ENCODE measurements at regions not wholly inside any gene's neighbourhood (a gene's known extent, or its start where the extent isn't known, plus 50 kb on each side); places are given as distances from the start of the nearest gene placed in this dataset.
A peak's percentile ranks its signal among the peaks of the same experiment; 100 is the strongest.

DNA sequence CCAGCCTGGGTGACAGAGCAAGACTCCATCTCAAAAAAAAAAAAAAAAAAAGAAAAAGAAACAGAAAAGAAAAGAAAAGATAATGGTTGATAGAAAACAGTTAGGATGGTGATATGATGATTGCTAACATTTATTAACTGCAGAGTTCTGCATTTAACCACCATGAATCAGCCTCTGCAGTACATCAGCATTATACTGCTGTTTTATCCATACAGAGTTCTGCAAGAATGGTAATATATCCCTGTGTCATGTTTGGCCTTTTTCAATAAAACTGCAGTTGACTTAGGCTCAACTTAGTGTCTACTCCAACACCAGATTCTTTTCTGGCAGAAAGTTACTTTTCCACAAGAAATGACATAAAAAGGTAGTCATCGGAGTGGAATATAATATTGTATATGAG lies 62.6 kb downstream of the DUSP6 start:
- Mint-ChIP-seq H3K36me3 (ENCODE audit: low read depth) (peaks cover 2% of the 10 kb centered on the region), H3K9me3 (peaks cover 3% of the 10 kb centered on the region), H3K4me3 (no peak overlapping the region), H3K4me1 (peaks cover 2% of the 10 kb centered on the region), H3K27ac (no peak overlapping the region), H3K27me3 (no peaks in the 10 kb centered on the region)
- CTCF ChIA-PET = interaction anchor here (2.6 kb wide), 1 partner anchor 9 kb away, joined by 6 read pairs; no protein-coding TSS in a partner anchor
- POLR2A ChIA-PET = no interaction called here
- DNase-seq = no peak

DNA sequence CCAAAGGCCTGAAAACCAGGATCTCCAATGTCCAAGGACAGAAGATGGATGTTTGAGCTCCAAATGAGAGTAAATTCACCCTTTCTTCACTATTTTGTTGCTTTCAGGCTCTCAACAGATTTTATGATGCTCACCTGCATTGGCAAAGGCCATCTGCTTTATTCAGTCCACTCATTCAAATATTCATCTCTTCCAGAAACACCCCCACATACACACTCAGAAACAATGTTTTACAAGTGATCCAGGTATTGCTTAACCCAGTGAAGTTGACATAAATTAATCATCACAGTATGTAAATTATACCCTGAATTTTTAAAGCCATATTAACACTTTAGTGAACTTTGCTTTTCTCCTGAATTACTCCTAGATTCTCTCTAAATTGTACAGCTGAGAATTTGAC lies 63.3 kb downstream of the DUSP6 start:
- no peak for DNase-seq
- Mint-ChIP-seq H3K27me3 (no peaks in the 10 kb centered on the region), H3K27ac (no peak overlapping the region), H3K9me3 (peaks cover 3% of the 10 kb centered on the region), H3K4me3 (no peak overlapping the region), H3K4me1 (peaks cover 2% of the 10 kb centered on the region), H3K36me3 (ENCODE audit: low read depth) (peaks cover 2% of the 10 kb centered on the region)
- POLR2A ChIA-PET = interaction anchor here (0.7 kb wide), 1 partner anchor 198 kb away, joined by 3 read pairs; no protein-coding TSS in a partner anchor
- CTCF ChIA-PET = interaction anchor here (0.8 to 2.6 kb wide), 4 partner anchors 8 to 177 kb away, joined by 3 to 6 read pairs (median 3); no protein-coding TSS in a partner anchor

DNA sequence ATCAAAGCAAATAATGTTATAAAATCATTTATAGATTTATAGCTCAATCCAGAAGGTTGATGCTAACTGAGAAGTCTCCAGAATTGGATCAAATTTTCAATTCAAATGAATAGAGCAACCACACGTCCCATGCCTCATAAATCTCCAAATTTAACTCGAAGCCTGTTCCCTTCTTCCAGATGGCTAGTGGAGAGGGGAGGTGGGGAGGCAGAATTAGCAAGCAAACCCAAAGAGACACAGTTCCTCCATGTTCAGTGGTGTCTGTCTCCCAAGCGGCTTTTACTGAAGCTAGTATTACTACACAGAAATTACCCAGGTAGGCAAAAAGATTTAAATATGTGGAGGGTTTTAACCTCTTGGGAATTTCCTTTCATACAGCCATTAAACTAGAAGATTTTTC lies 65.8 kb downstream of the DUSP6 start:
- POLR2A ChIA-PET = no interaction called here
- Mint-ChIP-seq H3K4me3 (no peak overlapping the region), H3K27ac (no peak overlapping the region), H3K27me3 (no peaks in the 10 kb centered on the region), H3K36me3 (ENCODE audit: low read depth) (peaks cover 5% of the 10 kb centered on the region), H3K9me3 (peaks cover 8% of the 10 kb centered on the region), H3K4me1 (peaks cover 16% of the 10 kb centered on the region)
- CTCF ChIA-PET = interaction anchor here (0.6 kb wide), 1 partner anchor 228 kb away, joined by 3 read pairs; no protein-coding TSS in a partner anchor
- no peak for DNase-seq

DNA sequence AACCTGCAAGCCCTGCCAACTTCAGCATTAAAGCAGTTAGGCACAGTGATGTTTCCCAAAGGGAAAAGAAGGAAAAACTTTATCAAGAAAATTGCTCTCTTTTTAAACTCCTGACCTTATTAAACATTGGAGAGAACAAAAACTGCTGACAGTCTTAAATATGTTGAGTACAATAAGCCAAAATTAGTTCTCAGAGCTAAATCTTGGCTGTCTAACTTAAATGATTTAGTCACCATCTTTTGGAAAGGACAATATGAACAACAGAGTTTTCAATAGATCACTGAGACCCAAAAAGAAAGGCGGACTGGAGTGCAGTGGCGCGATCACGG lies 70.8 kb downstream of the DUSP6 start:
- H3K27ac Mint-ChIP-seq = peak overlapping the region; percentile 84
- peaks cover 22% of the 10 kb centered on the region for H3K9me3 Mint-ChIP-seq
- ChIA-PET POLR2A (no interaction called here), CTCF (interaction anchor here (1.0 to 1.5 kb wide), 3 partner anchors 9 to 13 kb away, joined by 3 read pairs; no protein-coding TSS in a partner anchor)
- no peaks in the 10 kb centered on the region for H3K27me3 Mint-ChIP-seq
- no peak overlapping the region for H3K4me3 Mint-ChIP-seq
- peaks cover 45% of the 10 kb centered on the region for H3K4me1 Mint-ChIP-seq
- DNase-seq = no peak
- H3K36me3 Mint-ChIP-seq (ENCODE audit: low read depth) = peaks cover 14% of the 10 kb centered on the region

DNA sequence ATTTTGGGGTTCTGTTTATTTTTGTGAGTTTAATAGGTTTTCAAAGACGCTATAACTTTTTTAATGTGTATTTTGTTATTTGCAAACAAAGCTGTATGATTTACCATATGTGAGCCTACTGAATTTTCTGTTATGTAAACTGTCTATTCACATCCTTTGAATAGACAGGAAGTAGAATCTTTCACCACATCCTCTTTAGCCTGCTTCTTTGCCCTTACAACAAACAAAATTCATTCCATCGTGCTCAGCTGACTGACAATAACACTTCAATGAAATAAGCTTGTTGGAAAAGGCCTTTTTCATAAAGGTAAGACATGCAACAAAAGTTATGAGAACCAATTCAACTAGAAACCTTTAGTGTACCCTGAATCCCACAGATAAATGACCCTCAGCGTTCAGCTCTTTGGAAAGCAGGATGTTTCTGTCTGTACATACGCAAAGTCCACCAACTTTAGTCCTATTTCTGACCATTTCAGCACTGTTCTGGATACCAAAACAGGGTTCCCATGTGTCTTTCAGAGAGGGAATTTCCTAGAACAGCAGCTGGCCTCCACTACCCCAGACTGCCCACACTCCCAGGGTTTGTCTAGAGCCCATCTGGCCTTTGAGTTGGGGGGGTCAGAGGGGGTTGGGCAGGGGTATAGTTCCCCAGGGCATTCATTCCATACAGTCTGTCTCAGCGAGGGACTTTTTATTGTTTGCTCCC lies 71.3 kb downstream of the DUSP6 start:
- ChIA-PET POLR2A (no interaction called here), CTCF (interaction anchor here (0.8 to 1.5 kb wide), 4 partner anchors 9 to 12 kb away, joined by 3 to 6 read pairs (median 3); no protein-coding TSS in a partner anchor)
- Mint-ChIP-seq H3K9me3 (peaks cover 22% of the 10 kb centered on the region), H3K36me3 (ENCODE audit: low read depth) (peaks cover 14% of the 10 kb centered on the region), H3K4me3 (peak overlapping the region; percentile 37), H3K4me1 (peaks cover 45% of the 10 kb centered on the region), H3K27me3 (no peaks in the 10 kb centered on the region), H3K27ac (peak overlapping the region; percentile 84)
- peak; percentile 33 for DNase-seq

DNA sequence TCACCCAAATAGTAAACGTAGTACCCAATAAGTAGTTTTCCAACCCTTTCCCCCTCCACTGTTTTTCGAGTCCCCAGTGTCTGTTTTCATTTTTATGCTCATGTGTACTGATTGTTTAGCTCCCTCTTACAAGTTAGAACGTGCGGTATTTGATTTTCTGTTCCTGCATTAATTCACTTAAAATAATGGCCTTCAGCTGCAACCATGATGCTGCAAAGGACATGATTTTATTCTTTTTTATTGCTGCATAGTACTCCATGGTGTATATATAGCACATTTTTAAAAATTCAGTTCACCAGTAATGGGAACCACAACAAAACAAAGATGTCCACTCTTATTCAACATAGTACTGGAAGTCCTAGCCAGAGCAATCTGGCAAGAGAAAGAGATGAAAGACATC lies 72.8 kb downstream of the DUSP6 start:
- POLR2A ChIA-PET = no interaction called here

DNA sequence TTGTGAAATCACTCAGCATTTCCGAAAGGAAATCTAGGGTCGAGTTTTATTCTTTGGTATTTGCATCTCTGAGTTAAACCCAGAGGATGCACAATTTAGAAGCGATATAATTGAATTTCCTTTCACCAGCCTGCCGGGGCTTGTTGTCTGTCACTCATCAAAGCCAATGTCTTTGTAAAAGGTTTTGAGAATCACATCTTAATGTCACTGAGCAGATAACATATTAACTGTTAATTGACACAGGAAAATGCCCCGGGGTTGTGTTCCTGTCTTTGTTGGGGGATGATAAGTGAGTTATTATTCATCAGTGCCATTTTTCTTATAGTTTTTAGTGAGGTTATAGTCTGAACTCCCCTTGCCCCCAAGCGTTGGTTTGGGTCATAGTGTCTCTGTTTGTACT lies 73.4 kb downstream of the DUSP6 start:
- peaks cover 47% of the 10 kb centered on the region for H3K4me1 Mint-ChIP-seq
- no peak overlapping the region for H3K27ac Mint-ChIP-seq
- peaks cover 12% of the 10 kb centered on the region for H3K36me3 Mint-ChIP-seq (ENCODE audit: low read depth)
- no peaks in the 10 kb centered on the region for H3K27me3 Mint-ChIP-seq
- H3K9me3 Mint-ChIP-seq = peaks cover 19% of the 10 kb centered on the region
- DNase-seq = no peak
- no peak overlapping the region for H3K4me3 Mint-ChIP-seq
- ChIA-PET POLR2A (no interaction called here), CTCF (no interaction called here)

More for the DNA sequence above, 72.8 kb downstream of the DUSP6 start:
- peaks cover 19% of the 10 kb centered on the region for H3K9me3 Mint-ChIP-seq
- peaks cover 12% of the 10 kb centered on the region for H3K36me3 Mint-ChIP-seq (ENCODE audit: low read depth)
- H3K4me1 Mint-ChIP-seq = peaks cover 44% of the 10 kb centered on the region
- CTCF ChIA-PET = no interaction called here
- no peak overlapping the region for H3K27ac Mint-ChIP-seq
- H3K27me3 Mint-ChIP-seq = no peaks in the 10 kb centered on the region
- no peak overlapping the region for H3K4me3 Mint-ChIP-seq
- no peak for DNase-seq

DNA sequence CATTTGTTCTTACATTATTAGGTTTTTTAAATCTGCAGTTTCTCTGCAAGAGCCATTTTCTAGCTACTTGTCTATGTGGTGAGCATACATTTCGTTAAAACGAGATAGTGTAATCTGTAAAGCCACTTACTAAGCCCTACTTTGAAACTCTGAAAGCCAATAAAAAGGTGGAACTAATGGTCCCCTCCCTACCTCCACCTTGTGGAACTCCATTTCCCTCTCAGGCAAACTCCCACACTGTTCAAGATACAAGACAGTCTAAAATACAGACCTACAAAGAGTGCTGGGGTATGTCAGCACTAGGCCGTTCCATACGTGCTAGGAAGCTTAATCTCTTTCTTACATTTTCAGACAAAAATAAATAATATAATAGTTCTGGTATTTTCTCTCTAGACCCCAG lies 74.1 kb downstream of the DUSP6 start:
- peaks cover 23% of the 10 kb centered on the region for H3K9me3 Mint-ChIP-seq
- peaks cover 13% of the 10 kb centered on the region for H3K36me3 Mint-ChIP-seq (ENCODE audit: low read depth)
- POLR2A ChIA-PET = no interaction called here
- H3K27ac Mint-ChIP-seq = no peak overlapping the region
- no peak for DNase-seq
- CTCF ChIA-PET = interaction anchor here (1.0 kb wide), 1 partner anchor 13 kb away, joined by 3 read pairs; no protein-coding TSS in a partner anchor
- H3K27me3 Mint-ChIP-seq = no peaks in the 10 kb centered on the region
- peaks cover 52% of the 10 kb centered on the region for H3K4me1 Mint-ChIP-seq
- H3K4me3 Mint-ChIP-seq = no peak overlapping the region

DNA sequence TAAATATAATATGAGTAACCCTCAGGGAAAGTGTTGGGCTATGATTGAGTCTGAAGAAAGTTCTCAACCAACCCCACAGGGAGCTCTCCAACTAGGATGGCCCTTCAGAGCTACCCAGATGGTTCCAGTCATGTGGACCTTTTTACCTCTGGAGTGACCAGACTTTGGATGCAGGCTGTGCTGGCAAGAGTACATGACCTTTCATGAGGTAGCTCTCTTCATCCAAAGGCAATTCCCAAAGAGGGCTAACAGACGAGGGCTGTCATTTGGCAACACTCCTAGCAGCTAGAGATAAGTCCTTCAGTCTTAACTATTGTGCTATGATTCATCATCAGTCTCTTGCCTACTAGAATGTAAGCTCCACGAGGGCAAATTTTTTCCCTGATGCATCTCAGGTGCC lies 75.4 kb downstream of the DUSP6 start:
- peaks cover 12% of the 10 kb centered on the region for H3K36me3 Mint-ChIP-seq (ENCODE audit: low read depth)
- H3K27ac Mint-ChIP-seq = no peak overlapping the region
- H3K9me3 Mint-ChIP-seq = peaks cover 18% of the 10 kb centered on the region
- ChIA-PET POLR2A (interaction anchor here (0.6 kb wide), 1 partner anchor 214 kb away, joined by 3 read pairs; no protein-coding TSS in a partner anchor), CTCF (interaction anchor here (1.0 to 1.4 kb wide), 3 partner anchors 12 to 42 kb away, joined by 3 read pairs; no protein-coding TSS in a partner anchor)
- no peak for DNase-seq
- peaks cover 46% of the 10 kb centered on the region for H3K4me1 Mint-ChIP-seq
- no peaks in the 10 kb centered on the region for H3K27me3 Mint-ChIP-seq
- no peak overlapping the region for H3K4me3 Mint-ChIP-seq

DNA sequence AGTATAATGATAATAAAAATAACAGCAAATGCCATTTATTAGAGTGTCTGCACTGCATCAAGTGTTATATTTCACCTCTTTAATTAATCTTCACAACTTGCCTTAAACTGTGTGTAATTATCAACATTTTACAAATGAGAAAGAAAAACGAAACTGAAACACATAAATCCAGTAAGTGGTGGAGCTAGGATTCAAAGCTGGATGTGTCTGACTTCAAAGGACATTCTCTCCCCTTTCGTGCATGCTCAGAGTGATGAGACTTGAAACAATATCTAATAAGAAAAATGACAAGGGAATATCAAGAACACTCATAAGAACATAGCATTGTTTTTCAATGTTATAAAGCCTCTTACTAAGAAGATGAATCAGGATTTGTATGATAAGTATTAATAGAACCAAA lies 78.8 kb downstream of the DUSP6 start:
- no peak overlapping the region for H3K4me3 Mint-ChIP-seq
- ChIA-PET POLR2A (no interaction called here), CTCF (no interaction called here)
- no peak overlapping the region for H3K27ac Mint-ChIP-seq
- H3K27me3 Mint-ChIP-seq = no peaks in the 10 kb centered on the region
- peaks cover 15% of the 10 kb centered on the region for H3K4me1 Mint-ChIP-seq
- peaks cover 6% of the 10 kb centered on the region for H3K36me3 Mint-ChIP-seq (ENCODE audit: low read depth)
- no peak for DNase-seq
- peaks cover 18% of the 10 kb centered on the region for H3K9me3 Mint-ChIP-seq

DNA sequence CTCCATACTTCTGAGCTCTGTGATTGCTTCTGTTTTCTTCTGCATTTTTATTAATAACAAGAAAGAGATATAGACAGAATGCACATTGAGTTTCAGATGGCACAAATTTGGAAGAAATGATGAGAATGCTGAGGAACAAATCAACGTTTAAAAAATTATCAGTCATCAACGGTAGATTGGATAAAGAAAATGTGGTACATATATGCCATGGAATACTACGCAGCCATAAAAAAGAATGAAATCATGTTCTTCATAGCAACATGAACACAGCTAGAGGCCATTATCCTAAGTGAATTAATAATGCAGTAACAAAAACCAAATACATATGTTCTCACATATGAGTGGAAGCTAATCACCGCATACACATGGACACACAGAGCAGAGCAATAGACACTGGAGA lies 81.8 kb downstream of the DUSP6 start:
- Mint-ChIP-seq H3K27me3 (no peaks in the 10 kb centered on the region), H3K4me3 (no peak overlapping the region), H3K36me3 (ENCODE audit: low read depth) (peaks cover 6% of the 10 kb centered on the region), H3K9me3 (peaks cover 14% of the 10 kb centered on the region), H3K4me1 (peaks cover 14% of the 10 kb centered on the region), H3K27ac (no peak overlapping the region)
- DNase-seq = no peak
- ChIA-PET POLR2A (no interaction called here), CTCF (interaction anchor here (0.8 to 1.1 kb wide), 2 partner anchors 10 to 34 kb away, joined by 3 read pairs; no protein-coding TSS in a partner anchor)

DNA sequence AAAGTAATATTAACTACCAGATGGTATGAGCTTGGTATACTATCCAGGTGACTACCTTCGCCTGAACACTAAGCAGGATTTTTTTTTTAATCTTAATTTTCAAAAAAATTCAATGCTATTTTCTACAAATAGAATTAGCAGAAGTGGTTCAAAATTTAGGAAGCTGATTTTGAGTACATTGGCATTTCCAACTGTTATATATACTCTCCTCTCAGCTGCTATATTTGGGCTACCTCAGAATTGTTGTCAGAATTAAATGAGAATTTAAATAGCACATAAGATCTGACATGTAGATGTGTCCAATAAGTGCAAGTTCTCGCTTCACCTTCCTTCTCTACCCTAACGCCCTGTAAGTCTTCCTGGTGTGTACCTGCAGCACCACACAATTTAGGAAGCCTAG lies 83.1 kb downstream of the DUSP6 start:
- Mint-ChIP-seq H3K4me1 (peaks cover 12% of the 10 kb centered on the region), H3K27ac (no peak overlapping the region), H3K36me3 (ENCODE audit: low read depth) (peaks cover 6% of the 10 kb centered on the region), H3K27me3 (no peaks in the 10 kb centered on the region), H3K9me3 (peaks cover 14% of the 10 kb centered on the region), H3K4me3 (no peak overlapping the region)
- no peak for DNase-seq
- ChIA-PET CTCF (interaction anchor here (1.1 to 1.2 kb wide), 2 partner anchors 12 to 25 kb away, joined by 3 read pairs; no protein-coding TSS in a partner anchor), POLR2A (no interaction called here)

DNA sequence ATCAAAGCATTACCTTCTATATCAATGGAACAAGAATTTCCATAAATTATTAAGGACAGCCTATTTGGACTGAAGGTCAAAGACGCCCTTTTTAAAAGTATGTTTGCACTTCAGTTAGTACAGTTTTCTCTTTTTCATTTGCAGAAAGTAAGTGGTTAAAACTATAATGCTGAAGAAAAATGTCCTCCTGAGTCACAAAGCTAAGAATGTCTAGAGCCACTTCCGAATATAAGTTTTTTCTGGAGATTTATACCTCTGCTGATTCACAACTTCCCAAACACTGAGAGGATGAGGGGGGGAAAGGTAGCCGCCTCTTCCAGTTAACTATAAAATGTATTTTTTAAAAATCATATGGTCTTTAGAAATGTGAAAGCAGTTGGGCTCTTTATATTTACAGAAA lies 84.9 kb downstream of the DUSP6 start:
- H3K4me3 Mint-ChIP-seq = no peak overlapping the region
- DNase-seq = no peak
- H3K27me3 Mint-ChIP-seq = no peaks in the 10 kb centered on the region
- CTCF ChIA-PET = no interaction called here
- no peak overlapping the region for H3K27ac Mint-ChIP-seq
- peaks cover 13% of the 10 kb centered on the region for H3K9me3 Mint-ChIP-seq
- H3K4me1 Mint-ChIP-seq = peaks cover 3% of the 10 kb centered on the region
- POLR2A ChIA-PET = no interaction called here
- H3K36me3 Mint-ChIP-seq (ENCODE audit: low read depth) = peaks cover 4% of the 10 kb centered on the region
